Neuron (in vitro differentiated cells): ENCODE measurements at regions not wholly inside any gene's neighbourhood (a gene's known extent, or its start where the extent isn't known, plus 50 kb on each side); places are given as distances from the start of the nearest gene placed in this dataset.
"Not testable (repeated sequence)": the region's sequence is repeated elsewhere in the genome, so short reads cannot be mapped to it uniquely, and the experiment has no call there.

Experiments used
- H2AFZ ChIP-seq: one replicate; pipeline ENCODE4 v1.6.1; 2013; ENCODE audit warnings: low read depth, mild to moderate bottlenecking, inconsistent platforms, low read length, moderate library complexity
- H3K27me3 ChIP-seq: one replicate; pipeline ENCODE4 v1.6.1; 2013; ENCODE audit warnings: low read length; ENCODE audit not compliant: insufficient read depth
- H3K36me3 ChIP-seq: one replicate; pipeline ENCODE4 v1.6.1; 2013; ENCODE audit warnings: low read length; ENCODE audit not compliant: insufficient read depth
- H3K4me1 ChIP-seq: one replicate; pipeline ENCODE4 v1.6.1; 2013; ENCODE audit warnings: low read length; ENCODE audit not compliant: insufficient read depth
- H3K4me3 ChIP-seq: 2 replicates; pipeline ENCODE4 v1.5.1; 2013; ENCODE audit warnings: mild to moderate bottlenecking, low read length, moderate library complexity
- H3K9me3 ChIP-seq: one replicate; pipeline ENCODE4 v1.6.1; 2013; ENCODE audit warnings: low read length

DNA sequence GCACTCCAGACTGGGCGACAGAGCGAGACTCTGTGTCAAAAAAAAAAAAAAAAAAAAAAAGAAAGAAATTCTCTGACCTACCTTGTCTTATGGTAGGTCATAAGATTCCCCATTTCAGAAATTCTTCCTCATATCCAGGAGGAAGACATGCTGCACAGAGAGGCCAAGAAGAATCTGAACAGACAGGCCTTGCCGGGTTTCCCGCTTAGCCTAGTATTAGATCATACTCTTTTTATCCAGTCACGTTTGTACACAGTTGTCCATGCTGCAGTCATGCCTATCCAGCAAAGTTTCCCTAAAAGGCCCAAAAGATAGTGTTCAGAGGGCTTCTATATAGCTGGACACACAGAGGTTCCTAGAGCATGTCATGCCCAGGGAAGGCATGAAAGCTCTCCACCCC is 93.6 kb upstream of the CHODL start:
- Histone ChIP-seq H3K27me3 (no peaks in the 10 kb centered on the region), H3K4me3 (no peak overlapping the region), H3K9me3 (no peaks in the 10 kb centered on the region), H2AFZ (no peak overlapping the region), H3K36me3 (no peaks in the 10 kb centered on the region), H3K4me1 (peaks cover 12% of the 10 kb centered on the region)

DNA sequence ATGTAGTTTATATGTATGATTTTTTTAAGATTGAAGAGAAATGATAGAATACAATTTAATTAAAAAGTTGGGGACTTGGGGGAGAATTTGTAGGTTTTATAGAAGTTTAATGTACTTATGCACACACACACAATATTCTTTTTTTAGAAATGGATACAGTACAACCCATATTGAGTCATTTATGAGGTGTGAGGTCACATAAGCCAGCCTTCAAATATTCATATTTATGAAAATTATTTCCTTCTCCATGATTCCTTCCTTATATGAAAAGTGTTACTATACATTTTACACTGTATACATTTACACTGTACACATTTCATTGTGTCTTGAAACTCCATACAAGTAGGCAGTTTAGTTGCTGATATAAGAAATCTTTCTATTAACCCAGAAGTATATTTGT is 96.2 kb upstream of the CHODL start:
- Histone ChIP-seq H3K27me3 (no peaks in the 10 kb centered on the region), H3K9me3 (no peaks in the 10 kb centered on the region), H2AFZ (no peak overlapping the region), H3K4me3 (no peak overlapping the region), H3K4me1 (no peaks in the 10 kb centered on the region), H3K36me3 (no peaks in the 10 kb centered on the region)

DNA sequence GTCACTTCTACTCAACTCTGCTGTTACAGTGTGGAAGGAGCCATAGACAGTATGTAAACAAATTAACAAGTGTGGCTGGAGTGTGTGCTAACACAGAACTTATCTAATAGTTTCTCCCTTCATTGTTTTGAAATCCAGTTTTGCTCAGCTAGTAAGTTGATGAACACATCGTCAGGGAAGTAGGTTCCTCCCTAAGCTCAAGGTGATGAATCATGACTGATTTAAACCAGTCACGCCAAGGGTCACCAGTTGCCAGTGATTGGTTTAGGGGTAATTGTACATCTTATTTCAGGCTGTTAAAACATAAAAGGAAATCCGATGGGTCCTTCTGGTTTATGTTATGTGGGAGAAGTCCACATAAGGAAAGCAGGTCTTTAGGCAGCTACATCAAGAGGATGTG is 97.0 kb upstream of the CHODL start:
- H3K36me3 ChIP-seq: no peaks in the 10 kb centered on the region
- no peak overlapping the region for H2AFZ ChIP-seq
- H3K27me3 ChIP-seq: no peaks in the 10 kb centered on the region
- H3K4me3 ChIP-seq: no peak overlapping the region
- H3K4me1 ChIP-seq: no peaks in the 10 kb centered on the region
- H3K9me3 ChIP-seq: no peaks in the 10 kb centered on the region

DNA sequence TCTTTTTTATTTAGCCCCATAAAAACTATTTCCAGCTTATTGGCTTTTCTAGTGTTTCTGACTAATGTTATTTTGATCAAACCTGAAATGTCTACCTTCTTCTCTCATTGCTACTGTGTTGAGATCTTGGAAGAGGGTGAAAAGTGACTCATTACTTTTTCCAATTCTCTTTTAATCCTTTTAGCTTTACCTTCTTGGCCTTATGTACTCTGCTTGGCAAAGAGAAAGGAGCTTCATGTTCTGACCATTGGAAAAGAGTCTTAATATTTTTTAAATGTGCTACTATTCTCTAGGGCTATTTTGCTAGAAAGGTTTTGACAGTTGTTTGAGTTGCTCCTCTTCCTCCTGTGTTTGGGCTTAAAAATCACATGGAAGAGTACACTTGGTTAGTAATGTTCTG is 97.8 kb upstream of the CHODL start:
- no peak overlapping the region for H2AFZ ChIP-seq
- H3K4me3 ChIP-seq: no peak overlapping the region
- H3K36me3 ChIP-seq: no peaks in the 10 kb centered on the region
- no peaks in the 10 kb centered on the region for H3K4me1 ChIP-seq
- H3K27me3 ChIP-seq: no peaks in the 10 kb centered on the region
- H3K9me3 ChIP-seq: no peaks in the 10 kb centered on the region

DNA sequence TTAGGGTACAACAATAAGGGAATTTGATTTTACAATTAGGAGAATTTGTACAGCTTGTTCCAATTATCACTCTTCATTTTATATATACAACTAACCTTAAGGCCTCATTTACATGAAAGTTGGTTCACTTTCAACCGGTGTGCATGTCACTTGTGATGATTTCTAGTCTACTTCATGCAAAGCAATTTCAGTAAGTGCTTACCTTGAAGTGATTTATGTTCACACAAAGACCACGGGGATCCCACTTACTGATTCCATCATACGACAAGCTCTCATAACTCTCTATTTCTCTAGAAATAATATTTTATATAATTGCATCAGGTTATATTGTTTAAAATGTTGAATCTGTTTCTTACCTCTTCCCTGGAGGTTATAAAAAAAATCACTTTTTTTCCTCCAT is 100.3 kb upstream of the CHODL start:
- H3K9me3 ChIP-seq: no peaks in the 10 kb centered on the region
- no peaks in the 10 kb centered on the region for H3K36me3 ChIP-seq
- H3K27me3 ChIP-seq: no peaks in the 10 kb centered on the region
- no peaks in the 10 kb centered on the region for H3K4me1 ChIP-seq
- no peak overlapping the region for H3K4me3 ChIP-seq
- no peak overlapping the region for H2AFZ ChIP-seq

DNA sequence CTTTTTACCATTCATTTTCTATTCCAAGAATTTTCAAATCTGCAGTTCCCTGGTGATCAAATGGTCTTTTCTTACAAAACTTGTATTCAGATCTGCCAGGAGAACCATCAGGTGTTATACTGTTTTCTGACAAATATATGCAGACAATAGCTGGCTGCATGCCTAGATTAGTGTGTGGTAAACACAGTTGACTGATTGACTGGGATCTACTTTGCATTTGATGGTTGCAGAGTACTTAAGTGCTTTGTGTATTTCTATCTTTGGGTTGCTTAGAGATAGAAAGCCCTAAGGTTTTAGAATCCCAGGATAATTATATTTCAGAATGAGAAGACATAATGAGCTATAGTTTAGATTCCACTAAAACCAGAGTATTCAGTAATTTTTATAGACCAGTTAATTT is 102.0 kb upstream of the CHODL start:
- Histone ChIP-seq H2AFZ (no peak overlapping the region), H3K4me1 (no peaks in the 10 kb centered on the region), H3K27me3 (no peaks in the 10 kb centered on the region), H3K9me3 (no peaks in the 10 kb centered on the region), H3K36me3 (no peaks in the 10 kb centered on the region), H3K4me3 (no peak overlapping the region)

DNA sequence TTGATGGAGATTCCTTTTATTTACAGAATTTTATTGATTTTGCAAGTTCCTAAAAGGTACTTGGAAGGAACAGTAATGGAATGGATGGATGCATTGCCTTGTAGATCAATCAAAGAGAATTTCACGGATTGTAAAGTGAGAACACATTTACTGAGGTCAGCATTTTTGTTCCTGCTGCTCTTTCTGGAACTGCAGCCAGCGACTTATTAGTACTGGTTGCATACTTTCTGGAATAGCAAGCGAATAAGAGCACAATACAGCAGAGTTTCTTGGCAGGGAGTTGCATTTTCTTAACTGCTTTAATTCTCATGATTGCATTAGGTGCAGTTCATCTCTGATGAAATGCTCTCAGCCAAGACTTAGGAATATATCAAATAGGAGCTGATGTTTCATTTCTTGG is 106.1 kb upstream of the CHODL start:
- Histone ChIP-seq H2AFZ (no peak overlapping the region), H3K27me3 (no peaks in the 10 kb centered on the region), H3K36me3 (no peaks in the 10 kb centered on the region), H3K9me3 (no peaks in the 10 kb centered on the region), H3K4me3 (no peak overlapping the region), H3K4me1 (no peaks in the 10 kb centered on the region)

DNA sequence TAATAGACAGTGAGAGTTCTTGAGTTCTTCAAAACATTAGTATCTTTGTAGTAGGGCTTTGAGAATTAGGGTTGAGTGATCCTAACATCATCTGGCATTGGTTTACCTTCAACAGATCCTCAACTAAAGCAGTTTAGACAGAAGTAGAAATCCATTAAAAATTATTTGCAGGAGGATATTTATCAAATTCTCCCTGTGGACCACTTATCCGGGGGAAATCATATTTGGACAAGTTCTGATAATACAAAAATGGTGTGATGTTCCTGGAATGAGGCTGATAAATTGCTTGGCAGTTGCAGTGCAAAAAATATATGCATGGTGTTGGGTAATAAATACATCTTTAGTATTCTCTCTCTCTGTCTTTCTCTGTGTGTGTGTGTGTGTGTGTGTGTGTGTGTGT is 115.1 kb upstream of the CHODL start:
- H3K4me3 ChIP-seq: no peak overlapping the region

DNA sequence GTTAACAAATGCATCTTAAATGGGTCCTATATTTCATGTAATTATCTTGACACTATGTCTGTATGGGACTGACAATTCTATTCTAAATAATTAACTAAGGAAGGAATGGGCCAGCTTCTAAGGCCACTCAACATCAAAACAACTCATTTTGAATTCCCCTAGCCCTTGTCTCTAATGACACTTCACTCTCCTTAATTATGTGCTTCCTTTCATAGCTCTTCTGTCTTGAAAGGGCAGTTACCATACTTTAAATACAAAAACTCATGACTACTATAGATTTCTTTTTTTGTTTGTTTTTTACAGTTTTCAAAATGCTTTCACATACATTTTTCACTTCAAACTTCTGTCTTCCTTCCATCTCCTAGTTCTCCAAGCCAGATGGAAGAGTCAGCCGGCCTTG is 126.1 kb upstream of the CHODL start:
- Histone ChIP-seq H3K27me3 (no peaks in the 10 kb centered on the region), H2AFZ (no peak overlapping the region), H3K4me3 (no peak overlapping the region), H3K4me1 (peaks cover 14% of the 10 kb centered on the region), H3K9me3 (no peaks in the 10 kb centered on the region), H3K36me3 (no peaks in the 10 kb centered on the region)

More for the DNA sequence above, 115.1 kb upstream of the CHODL start:
- no peaks in the 10 kb centered on the region for H3K9me3 ChIP-seq
- no peak overlapping the region for H2AFZ ChIP-seq
- H3K27me3 ChIP-seq: no peaks in the 10 kb centered on the region
- no peaks in the 10 kb centered on the region for H3K4me1 ChIP-seq
- no peaks in the 10 kb centered on the region for H3K36me3 ChIP-seq

DNA sequence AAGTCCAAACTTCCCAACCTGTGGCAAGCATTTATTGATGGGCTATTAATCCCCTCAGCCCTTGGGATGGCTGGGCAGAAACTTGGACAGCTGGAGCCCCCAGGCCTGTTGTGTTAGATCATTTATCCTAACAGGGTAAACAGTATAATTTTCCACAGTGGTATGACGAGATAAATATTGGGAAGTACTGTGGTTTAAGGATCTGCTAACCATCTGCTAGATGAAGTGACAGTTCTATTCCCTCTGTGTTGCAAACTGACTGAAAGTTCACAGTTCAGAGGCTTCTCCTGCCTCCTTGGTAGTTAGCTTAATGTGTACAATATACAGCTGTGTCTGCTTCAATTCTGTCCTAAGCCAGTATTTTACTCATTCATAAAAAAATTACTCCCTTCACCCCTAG is 127.5 kb upstream of the CHODL start:
- Histone ChIP-seq H3K4me1 (peaks cover 14% of the 10 kb centered on the region), H3K27me3 (no peaks in the 10 kb centered on the region), H3K4me3 (no peak overlapping the region), H3K9me3 (no peaks in the 10 kb centered on the region), H3K36me3 (no peaks in the 10 kb centered on the region), H2AFZ (no peak overlapping the region)

DNA sequence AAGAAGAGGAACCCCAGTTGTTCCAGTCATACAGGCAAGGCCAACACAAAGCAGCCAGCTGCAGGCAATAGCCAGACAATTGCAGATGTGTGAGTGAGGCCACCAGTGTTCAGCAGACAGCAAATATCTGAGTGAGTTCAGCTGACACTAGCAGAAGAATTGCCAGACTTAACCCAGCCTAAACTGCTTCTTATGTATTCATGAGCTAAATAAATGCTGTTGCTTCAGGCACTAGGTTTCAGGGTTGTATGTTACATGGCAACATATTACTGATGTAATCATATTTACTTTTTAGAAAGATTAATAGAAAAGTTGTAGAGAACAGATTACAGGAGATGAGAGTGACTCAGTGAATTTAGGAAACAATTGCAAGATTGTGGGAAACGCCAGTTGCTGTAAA is 129.8 kb upstream of the CHODL start:
- Histone ChIP-seq H3K27me3 (no peaks in the 10 kb centered on the region), H2AFZ (no peak overlapping the region), H3K4me1 (peaks cover 14% of the 10 kb centered on the region), H3K4me3 (no peak overlapping the region), H3K9me3 (no peaks in the 10 kb centered on the region), H3K36me3 (no peaks in the 10 kb centered on the region)

DNA sequence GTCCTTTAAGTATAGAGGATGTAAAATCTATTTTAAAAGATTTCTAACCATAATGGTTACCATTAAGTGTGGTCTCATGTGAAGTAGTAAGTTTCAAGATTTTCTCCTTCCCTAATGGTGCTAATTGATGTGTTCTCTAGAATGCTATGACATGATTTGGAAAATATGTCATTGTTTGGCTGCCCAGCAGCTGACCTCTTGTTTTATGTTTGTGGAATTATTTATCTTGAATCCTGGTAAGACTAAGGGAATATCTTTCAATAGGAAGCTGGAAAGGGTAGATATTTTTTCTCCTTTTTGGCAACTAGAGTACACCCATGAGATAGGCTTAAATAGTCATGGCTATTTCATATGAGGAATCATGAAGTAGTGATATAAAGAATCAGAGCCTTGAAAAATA is 139.8 kb upstream of the CHODL start:
- Histone ChIP-seq H3K36me3 (no peaks in the 10 kb centered on the region), H3K4me3 (no peak overlapping the region), H3K9me3 (no peaks in the 10 kb centered on the region), H3K27me3 (no peaks in the 10 kb centered on the region), H3K4me1 (no peaks in the 10 kb centered on the region), H2AFZ (no peak overlapping the region)

DNA sequence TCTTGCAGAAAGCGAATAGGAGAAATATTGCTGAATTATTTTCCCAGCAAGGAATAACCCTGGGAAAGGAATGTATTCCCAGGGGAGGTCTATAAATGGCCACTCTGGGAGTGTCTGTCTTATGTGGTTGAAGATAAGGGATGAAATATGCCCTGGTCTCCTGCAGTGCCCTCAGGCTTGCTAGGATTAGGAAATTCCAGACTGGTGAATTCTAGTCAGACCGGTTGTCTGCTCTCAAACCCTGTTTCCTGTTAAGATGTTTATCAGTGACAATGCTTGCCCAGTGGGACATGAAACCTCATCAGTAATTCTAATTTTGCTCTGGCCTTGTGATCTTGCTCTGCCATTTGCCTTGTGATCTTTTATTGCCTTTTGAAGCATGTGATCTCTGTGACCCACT is 148.2 kb upstream of the CHODL start:
- not testable (repeated sequence) for H3K9me3 ChIP-seq, H3K36me3 ChIP-seq, H3K4me3 ChIP-seq, H3K4me1 ChIP-seq, H2AFZ ChIP-seq, H3K27me3 ChIP-seq

DNA sequence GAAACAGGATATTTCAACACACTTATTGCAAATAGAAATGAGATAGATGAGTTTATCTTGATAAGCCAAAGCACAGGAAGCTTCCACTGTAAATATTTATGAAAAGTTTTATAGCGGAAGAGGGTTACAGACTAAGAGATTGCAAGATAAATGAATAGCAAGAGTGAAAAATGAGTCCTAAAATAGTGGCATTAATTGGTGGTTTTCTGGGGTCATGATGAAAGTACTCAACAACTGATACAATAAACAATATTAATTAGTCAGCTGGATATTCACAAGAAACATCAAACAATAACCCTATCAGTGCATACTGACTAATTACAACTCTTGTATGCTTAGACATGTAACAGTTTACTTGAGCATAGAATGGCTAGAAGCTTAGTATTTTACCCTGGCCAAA is 154.8 kb upstream of the CHODL start:
- Histone ChIP-seq H3K36me3 (no peaks in the 10 kb centered on the region), H3K9me3 (no peaks in the 10 kb centered on the region), H3K27me3 (no peaks in the 10 kb centered on the region), H3K4me1 (no peaks in the 10 kb centered on the region), H2AFZ (no peak overlapping the region), H3K4me3 (no peak overlapping the region)
